ENCODE measurements at regions not wholly inside any gene's neighbourhood (a gene's known extent, or its start where the extent isn't known, plus 50 kb on each side); places are given as distances from the start of the nearest gene placed in this dataset.

GRCh38 chrX:25084446-25084845 lies 68.7 kb upstream of the ARX start:
- Histone ChIP-seq H3K9me3 (ENCODE audit: control insufficient read depth in 4 of 4, insufficient read depth in 3 of 4, low read length in 3 of 4) (peaks cover 0 to 11% (median 2%) of the 10 kb centered on the region in 4 donors), H3K9ac (ENCODE audit: insufficient read depth in 1 of 2, low read length in 2 of 2) (no peak overlapping the region), H3K27ac (ENCODE audit: low read depth in 1 of 2, low read length in 1 of 2) (no peak overlapping the region), H3K4me3 (no peak overlapping the region), H3K27me3 (ENCODE audit: control insufficient read depth in 3 of 3, insufficient read depth in 3 of 3, low read length in 2 of 3) (peaks cover 0 to 3% (median 0%) of the 10 kb centered on the region in 3 donors), H3K4me1 (ENCODE audit: control insufficient read depth in 5 of 5, insufficient read depth in 5 of 5, low read length in 5 of 5) (no peaks in the 10 kb centered on the region), H3K36me3 (ENCODE audit: control insufficient read depth in 4 of 4, insufficient read depth in 4 of 4, low read length in 4 of 4) (no peaks in the 10 kb centered on the region)
- TF ChIP-seq, protein P1, sequence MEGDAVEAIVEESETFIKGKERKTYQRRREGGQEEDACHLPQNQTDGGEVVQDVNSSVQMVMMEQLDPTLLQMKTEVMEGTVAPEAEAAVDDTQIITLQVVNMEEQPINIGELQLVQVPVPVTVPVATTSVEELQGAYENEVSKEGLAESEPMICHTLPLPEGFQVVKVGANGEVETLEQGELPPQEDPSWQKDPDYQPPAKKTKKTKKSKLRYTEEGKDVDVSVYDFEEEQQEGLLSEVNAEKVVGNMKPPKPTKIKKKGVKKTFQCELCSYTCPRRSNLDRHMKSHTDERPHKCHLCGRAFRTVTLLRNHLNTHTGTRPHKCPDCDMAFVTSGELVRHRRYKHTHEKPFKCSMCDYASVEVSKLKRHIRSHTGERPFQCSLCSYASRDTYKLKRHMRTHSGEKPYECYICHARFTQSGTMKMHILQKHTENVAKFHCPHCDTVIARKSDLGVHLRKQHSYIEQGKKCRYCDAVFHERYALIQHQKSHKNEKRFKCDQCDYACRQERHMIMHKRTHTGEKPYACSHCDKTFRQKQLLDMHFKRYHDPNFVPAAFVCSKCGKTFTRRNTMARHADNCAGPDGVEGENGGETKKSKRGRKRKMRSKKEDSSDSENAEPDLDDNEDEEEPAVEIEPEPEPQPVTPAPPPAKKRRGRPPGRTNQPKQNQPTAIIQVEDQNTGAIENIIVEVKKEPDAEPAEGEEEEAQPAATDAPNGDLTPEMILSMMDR (IDR thresholded peaks at IDR 0.05; ENCODE audit: control extremely low read depth, extremely low read depth): no peak
- WGBS, 2 donors: 89 to 100% methylated on average over 1 of the region's 1 CpG
- DNase-seq: no peak
- ATAC-seq (ENCODE audit: insufficient read depth, low FRiP score): no peak

DNA sequence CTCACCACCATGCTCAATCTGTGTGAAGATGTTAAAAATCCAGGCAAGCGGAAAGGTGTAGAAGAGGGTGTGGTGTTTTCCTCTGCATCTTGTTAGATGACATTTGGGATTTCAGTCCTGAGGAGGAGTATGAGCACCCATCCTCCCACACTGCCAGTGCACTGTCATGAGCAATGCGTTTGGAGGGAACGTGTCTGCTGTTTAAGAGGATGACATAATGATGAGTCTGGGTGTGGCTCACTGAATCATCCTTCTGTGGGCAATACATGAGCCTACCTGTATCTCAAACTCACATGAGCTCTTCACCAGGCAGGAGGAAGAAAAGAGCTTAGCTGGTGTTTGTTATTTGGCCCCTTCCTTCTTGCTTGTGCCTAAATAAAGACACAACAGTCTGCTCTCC lies 67.9 kb upstream of the ARX start:
- no peak for DNase-seq

DNA sequence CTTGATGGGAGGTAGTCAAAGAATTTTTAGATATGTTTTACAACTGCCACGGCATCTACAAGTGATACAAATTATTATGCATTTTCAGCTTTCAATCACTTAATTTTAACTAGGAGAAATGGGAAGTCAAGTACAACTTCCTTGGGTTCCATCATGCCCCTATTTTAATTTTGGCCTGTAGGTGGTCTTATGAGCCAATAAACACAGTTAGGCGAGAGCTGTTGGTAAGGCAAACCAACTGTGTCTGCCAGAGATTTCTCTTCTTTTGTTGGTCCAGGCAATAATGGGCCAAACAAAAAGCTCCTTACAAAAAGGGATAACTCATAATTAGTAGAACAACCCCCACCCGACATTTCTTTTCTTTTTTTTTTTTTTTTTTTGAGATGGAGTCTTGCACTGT lies 63.3 kb upstream of the ARX start:
- Histone ChIP-seq H3K36me3 (ENCODE audit: control insufficient read depth in 4 of 4, insufficient read depth in 4 of 4, low read length in 4 of 4) (no peaks in the 10 kb centered on the region), H3K9me3 (ENCODE audit: control insufficient read depth in 4 of 4, insufficient read depth in 3 of 4, low read length in 3 of 4) (no peaks in the 10 kb centered on the region), H3K4me3 (no peak overlapping the region), H3K4me1 (ENCODE audit: control insufficient read depth in 5 of 5, insufficient read depth in 5 of 5, low read length in 5 of 5) (no peaks in the 10 kb centered on the region), H3K27me3 (ENCODE audit: control insufficient read depth in 3 of 3, insufficient read depth in 3 of 3, low read length in 2 of 3) (peaks cover 0 to 3% (median 0%) of the 10 kb centered on the region in 3 donors), H3K9ac (ENCODE audit: insufficient read depth in 1 of 2, low read length in 2 of 2) (no peak overlapping the region), H3K27ac (ENCODE audit: low read depth in 1 of 2, low read length in 1 of 2) (no peak overlapping the region)
- 79 to 85% methylated on average over 3 of the region's 3 CpGs for WGBS, 2 donors
- DNase-seq (no peak), ATAC-seq (ENCODE audit: insufficient read depth, low FRiP score) (no peak)
- TF ChIP-seq, protein P1 (IDR thresholded peaks at IDR 0.05; ENCODE audit: control extremely low read depth, extremely low read depth): no peak

More for the DNA sequence above, 67.9 kb upstream of the ARX start:
- no peak for ATAC-seq (ENCODE audit: insufficient read depth, low FRiP score)
- H3K36me3 ChIP-seq (ENCODE audit: control insufficient read depth in 4 of 4, insufficient read depth in 4 of 4, low read length in 4 of 4): no peaks in the 10 kb centered on the region
- H3K9ac ChIP-seq (ENCODE audit: insufficient read depth in 1 of 2, low read length in 2 of 2): no peak overlapping the region
- no peak overlapping the region for H3K4me3 ChIP-seq
- H3K4me1 ChIP-seq (ENCODE audit: control insufficient read depth in 5 of 5, insufficient read depth in 5 of 5, low read length in 5 of 5): no peaks in the 10 kb centered on the region
- WGBS, 2 donors: 64 to 87% methylated on average over 3 of the region's 3 CpGs
- no peak overlapping the region for H3K27ac ChIP-seq (ENCODE audit: low read depth in 1 of 2, low read length in 1 of 2)
- H3K9me3 ChIP-seq (ENCODE audit: control insufficient read depth in 4 of 4, insufficient read depth in 3 of 4, low read length in 3 of 4): peaks cover 0 to 11% (median 2%) of the 10 kb centered on the region in 4 donors
- peaks cover 0 to 3% (median 0%) of the 10 kb centered on the region in 3 donors for H3K27me3 ChIP-seq (ENCODE audit: control insufficient read depth in 3 of 3, insufficient read depth in 3 of 3, low read length in 2 of 3)
- TF ChIP-seq, protein P1 (IDR thresholded peaks at IDR 0.05; ENCODE audit: control extremely low read depth, extremely low read depth): no peak

- no peak overlapping the region for H3K27ac ChIP-seq (ENCODE audit: low read depth in 1 of 2, low read length in 1 of 2)
These were observed 61.3 kb upstream of the ARX start for GRCh38 chrX:25076941-25077500.

More at GRCh38 chrX:25076941-25077500, 61.3 kb upstream of the ARX start:
- no peak for DNase-seq
- WGBS, 2 donors: 59 to 69% methylated on average over 9 of the region's 9 CpGs
- H3K9ac ChIP-seq (ENCODE audit: insufficient read depth in 1 of 2, low read length in 2 of 2): no peak overlapping the region
- H3K9me3 ChIP-seq (ENCODE audit: control insufficient read depth in 4 of 4, insufficient read depth in 3 of 4, low read length in 3 of 4): no peaks in the 10 kb centered on the region
- ATAC-seq (ENCODE audit: insufficient read depth, low FRiP score): no peak
- H3K36me3 ChIP-seq (ENCODE audit: control insufficient read depth in 4 of 4, insufficient read depth in 4 of 4, low read length in 4 of 4): no peaks in the 10 kb centered on the region
- no peaks in the 10 kb centered on the region for H3K4me1 ChIP-seq (ENCODE audit: control insufficient read depth in 5 of 5, insufficient read depth in 5 of 5, low read length in 5 of 5)
- peaks cover 0 to 3% (median 0%) of the 10 kb centered on the region in 3 donors for H3K27me3 ChIP-seq (ENCODE audit: control insufficient read depth in 3 of 3, insufficient read depth in 3 of 3, low read length in 2 of 3)
- H3K4me3 ChIP-seq: no peak overlapping the region
- TF ChIP-seq, protein P1 (IDR thresholded peaks at IDR 0.05; ENCODE audit: control extremely low read depth, extremely low read depth): no peak

Data from lung (tissue), 11 donors.